Testis (tissue), 2 donors: ENCODE measurements at regions not wholly inside any gene's neighbourhood (a gene's known extent, or its start where the extent isn't known, plus 50 kb on each side); places are given as distances from the start of the nearest gene placed in this dataset.

Source experiments
- CTCF ChIP-seq, 3 experiments: fragments of 450-650 bp in 2 of 3; fragments of 200-600 bp in 1 of 3; sonication (generic) in 1 of 3; IDR thresholded peaks; one replicate each; pipeline ENCODE4 v1.5.1; 2016 to 2019; ENCODE audit warnings: antibody characterized with exemption in 3 of 3, mild to moderate bottlenecking in 2 of 3, moderate library complexity in 1 of 3
- POLR2A ChIP-seq: fragments of 450-650 bp; IDR thresholded peaks from one replicate; pipeline ENCODE4 v1.6.1; 2017; ENCODE audit warnings: antibody characterized with exemption, mild to moderate bottlenecking, moderate library complexity

DNA sequence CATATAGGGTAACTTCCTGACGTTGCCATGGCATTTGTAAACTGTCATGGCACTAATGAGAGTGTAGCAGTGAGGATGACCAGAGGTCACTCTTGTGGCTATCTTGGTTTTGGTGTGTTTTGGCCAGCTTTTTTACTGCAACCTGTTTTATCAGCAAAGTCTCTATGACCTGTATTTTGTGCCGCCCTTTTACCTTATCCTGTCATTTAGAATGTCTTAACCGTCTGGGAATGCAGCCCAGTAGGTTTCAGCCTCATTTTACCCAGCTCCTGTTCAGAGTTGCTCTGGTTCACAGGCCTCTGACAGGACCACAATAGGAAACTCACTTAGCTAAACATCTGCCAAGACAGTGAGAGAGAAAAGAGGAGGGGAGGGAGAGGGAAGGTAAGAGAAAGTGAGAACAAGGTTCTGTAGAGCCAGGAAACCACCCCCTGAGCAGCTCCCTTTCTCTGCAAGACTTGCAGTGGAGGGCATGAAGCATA is 64.8 kb upstream of the PLEKHG3 start:
- TF ChIP-seq CTCF (IDR thresholded peaks at IDR 0.05) (no peak), POLR2A (no peak)
